ENCODE measurements at regions not wholly inside any gene's neighbourhood (a gene's known extent, or its start where the extent isn't known, plus 50 kb on each side); places are given as distances from the start of the nearest gene placed in this dataset.

GRCh38 chr12:91355150-91356006 lies 172.8 kb upstream of the DCN start:
- Histone ChIP-seq H3K4me3 (ENCODE audit: low read depth, low read length) (no peak overlapping the region), H3K9ac (ENCODE audit: low read length) (no peak overlapping the region), H3K27me3 (ENCODE audit: control insufficient read depth, insufficient read depth, low read length) (no peaks in the 10 kb centered on the region), H3K27ac (ENCODE audit: low read depth, low read length) (no peak overlapping the region), H3K9me3 (ENCODE audit: control insufficient read depth, insufficient read depth, low read depth, low read length) (peaks cover 2% of the 10 kb centered on the region; the same call in 1 of the 2 replicates), H3K4me1 (ENCODE audit: control insufficient read depth, insufficient read depth, low read length) (no peaks in the 10 kb centered on the region; the same call in 1 of the 2 replicates), H3K36me3 (ENCODE audit: control insufficient read depth, insufficient read depth, low read length) (no peaks in the 10 kb centered on the region)

- H3K27me3 ChIP-seq (ENCODE audit: control insufficient read depth, insufficient read depth, low read length): no peaks in the 10 kb centered on the region
- H3K36me3 ChIP-seq (ENCODE audit: control insufficient read depth, insufficient read depth, low read length): no peaks in the 10 kb centered on the region
- no peaks in the 10 kb centered on the region; the same call in 1 of the 2 replicates for H3K4me1 ChIP-seq (ENCODE audit: control insufficient read depth, insufficient read depth, low read length)
- peaks cover 2% of the 10 kb centered on the region; the same call in 1 of the 2 replicates for H3K9me3 ChIP-seq (ENCODE audit: control insufficient read depth, insufficient read depth, low read depth, low read length)
- no peak overlapping the region for H3K9ac ChIP-seq (ENCODE audit: low read length)
- H3K4me3 ChIP-seq (ENCODE audit: low read depth, low read length): no peak overlapping the region
- H3K27ac ChIP-seq (ENCODE audit: low read depth, low read length): no peak overlapping the region
Observed at GRCh38 chr12:91353266-91353665, 170.6 kb upstream of the DCN start.

- no peaks in the 10 kb centered on the region for H3K36me3 ChIP-seq (ENCODE audit: control insufficient read depth, insufficient read depth, low read length)
- no peak overlapping the region for H3K4me3 ChIP-seq (ENCODE audit: low read depth, low read length)
- peaks cover 2% of the 10 kb centered on the region; the same call in 1 of the 2 replicates for H3K9me3 ChIP-seq (ENCODE audit: control insufficient read depth, insufficient read depth, low read depth, low read length)
- H3K27me3 ChIP-seq (ENCODE audit: control insufficient read depth, insufficient read depth, low read length): no peaks in the 10 kb centered on the region
- H3K27ac ChIP-seq (ENCODE audit: low read depth, low read length): no peak overlapping the region
- H3K9ac ChIP-seq (ENCODE audit: low read length): no peak overlapping the region
- no peaks in the 10 kb centered on the region for H3K4me1 ChIP-seq (ENCODE audit: control insufficient read depth, insufficient read depth, low read length)
Observed at GRCh38 chr12:91349476-91349875, 166.9 kb upstream of the DCN start.

GRCh38 chr12:91347481-91348214 lies 165.0 kb upstream of the DCN start:
- Histone ChIP-seq H3K36me3 (ENCODE audit: control insufficient read depth, insufficient read depth, low read length) (no peaks in the 10 kb centered on the region), H3K9ac (ENCODE audit: low read length) (no peak overlapping the region), H3K4me1 (ENCODE audit: control insufficient read depth, insufficient read depth, low read length) (no peaks in the 10 kb centered on the region), H3K27ac (ENCODE audit: low read depth, low read length) (no peak overlapping the region), H3K4me3 (ENCODE audit: low read depth, low read length) (no peak overlapping the region), H3K27me3 (ENCODE audit: control insufficient read depth, insufficient read depth, low read length) (no peaks in the 10 kb centered on the region), H3K9me3 (ENCODE audit: control insufficient read depth, insufficient read depth, low read depth, low read length) (peaks cover 2% of the 10 kb centered on the region; the same call in 1 of the 2 replicates)

- Histone ChIP-seq H3K36me3 (ENCODE audit: control insufficient read depth, insufficient read depth, low read length) (no peaks in the 10 kb centered on the region), H3K27ac (ENCODE audit: low read depth, low read length) (no peak overlapping the region), H3K9ac (ENCODE audit: low read length) (no peak overlapping the region), H3K27me3 (ENCODE audit: control insufficient read depth, insufficient read depth, low read length) (no peaks in the 10 kb centered on the region), H3K4me3 (ENCODE audit: low read depth, low read length) (no peak overlapping the region), H3K9me3 (ENCODE audit: control insufficient read depth, insufficient read depth, low read depth, low read length) (peaks cover 2% of the 10 kb centered on the region; the same call in 1 of the 2 replicates), H3K4me1 (ENCODE audit: control insufficient read depth, insufficient read depth, low read length) (no peaks in the 10 kb centered on the region)
Observed at GRCh38 chr12:91346827-91347226, 164.2 kb upstream of the DCN start.

GRCh38 chr12:91344408-91344807 lies 161.8 kb upstream of the DCN start:
- Histone ChIP-seq H3K9ac (ENCODE audit: low read length) (no peak overlapping the region), H3K4me3 (ENCODE audit: low read depth, low read length) (no peak overlapping the region), H3K4me1 (ENCODE audit: control insufficient read depth, insufficient read depth, low read length) (no peaks in the 10 kb centered on the region), H3K36me3 (ENCODE audit: control insufficient read depth, insufficient read depth, low read length) (no peaks in the 10 kb centered on the region), H3K27ac (ENCODE audit: low read depth, low read length) (no peak overlapping the region), H3K27me3 (ENCODE audit: control insufficient read depth, insufficient read depth, low read length) (no peaks in the 10 kb centered on the region), H3K9me3 (ENCODE audit: control insufficient read depth, insufficient read depth, low read depth, low read length) (no peaks in the 10 kb centered on the region)

GRCh38 chr12:91343010-91343409 lies 160.4 kb upstream of the DCN start:
- Histone ChIP-seq H3K4me1 (ENCODE audit: control insufficient read depth, insufficient read depth, low read length) (no peaks in the 10 kb centered on the region), H3K9me3 (ENCODE audit: control insufficient read depth, insufficient read depth, low read depth, low read length) (no peaks in the 10 kb centered on the region), H3K27me3 (ENCODE audit: control insufficient read depth, insufficient read depth, low read length) (no peaks in the 10 kb centered on the region), H3K9ac (ENCODE audit: low read length) (no peak overlapping the region), H3K27ac (ENCODE audit: low read depth, low read length) (no peak overlapping the region), H3K4me3 (ENCODE audit: low read depth, low read length) (no peak overlapping the region), H3K36me3 (ENCODE audit: control insufficient read depth, insufficient read depth, low read length) (no peaks in the 10 kb centered on the region)

- no peak overlapping the region for H3K9ac ChIP-seq (ENCODE audit: low read length)
- no peak overlapping the region for H3K4me3 ChIP-seq (ENCODE audit: low read depth, low read length)
- H3K27ac ChIP-seq (ENCODE audit: low read depth, low read length): no peak overlapping the region
- H3K4me1 ChIP-seq (ENCODE audit: control insufficient read depth, insufficient read depth, low read length): no peaks in the 10 kb centered on the region
- H3K36me3 ChIP-seq (ENCODE audit: control insufficient read depth, insufficient read depth, low read length): no peaks in the 10 kb centered on the region
- H3K9me3 ChIP-seq (ENCODE audit: control insufficient read depth, insufficient read depth, low read depth, low read length): no peaks in the 10 kb centered on the region
- no peaks in the 10 kb centered on the region for H3K27me3 ChIP-seq (ENCODE audit: control insufficient read depth, insufficient read depth, low read length)
Observed at GRCh38 chr12:91339106-91339505, 156.5 kb upstream of the DCN start.

GRCh38 chr12:91335699-91336098 lies 153.1 kb upstream of the DCN start:
- no peaks in the 10 kb centered on the region for H3K9me3 ChIP-seq (ENCODE audit: control insufficient read depth, insufficient read depth, low read depth, low read length)
- H3K9ac ChIP-seq (ENCODE audit: low read length): no peak overlapping the region
- no peaks in the 10 kb centered on the region for H3K4me1 ChIP-seq (ENCODE audit: control insufficient read depth, insufficient read depth, low read length)
- H3K27me3 ChIP-seq (ENCODE audit: control insufficient read depth, insufficient read depth, low read length): no peaks in the 10 kb centered on the region
- no peak overlapping the region for H3K27ac ChIP-seq (ENCODE audit: low read depth, low read length)
- no peak overlapping the region for H3K4me3 ChIP-seq (ENCODE audit: low read depth, low read length)
- H3K36me3 ChIP-seq (ENCODE audit: control insufficient read depth, insufficient read depth, low read length): no peaks in the 10 kb centered on the region

GRCh38 chr12:91333966-91334365 lies 151.3 kb upstream of the DCN start:
- Histone ChIP-seq H3K36me3 (ENCODE audit: control insufficient read depth, insufficient read depth, low read length) (no peaks in the 10 kb centered on the region), H3K27me3 (ENCODE audit: control insufficient read depth, insufficient read depth, low read length) (no peaks in the 10 kb centered on the region), H3K9me3 (ENCODE audit: control insufficient read depth, insufficient read depth, low read depth, low read length) (no peaks in the 10 kb centered on the region), H3K9ac (ENCODE audit: low read length) (no peak overlapping the region), H3K4me1 (ENCODE audit: control insufficient read depth, insufficient read depth, low read length) (no peaks in the 10 kb centered on the region), H3K4me3 (ENCODE audit: low read depth, low read length) (no peak overlapping the region), H3K27ac (ENCODE audit: low read depth, low read length) (no peak overlapping the region)

- Histone ChIP-seq H3K9ac (ENCODE audit: low read length) (no peak overlapping the region), H3K9me3 (ENCODE audit: control insufficient read depth, insufficient read depth, low read depth, low read length) (no peaks in the 10 kb centered on the region), H3K4me3 (ENCODE audit: low read depth, low read length) (no peak overlapping the region), H3K27me3 (ENCODE audit: control insufficient read depth, insufficient read depth, low read length) (no peaks in the 10 kb centered on the region), H3K4me1 (ENCODE audit: control insufficient read depth, insufficient read depth, low read length) (no peaks in the 10 kb centered on the region), H3K27ac (ENCODE audit: low read depth, low read length) (no peak overlapping the region), H3K36me3 (ENCODE audit: control insufficient read depth, insufficient read depth, low read length) (no peaks in the 10 kb centered on the region)
Observed at GRCh38 chr12:91332302-91332701, 149.7 kb upstream of the DCN start.

All from HUES6 (cell line).